ENCODE measurements at regions not wholly inside any gene's neighbourhood (a gene's known extent, or its start where the extent isn't known, plus 50 kb on each side); places are given as distances from the start of the nearest gene placed in this dataset.

DNA sequence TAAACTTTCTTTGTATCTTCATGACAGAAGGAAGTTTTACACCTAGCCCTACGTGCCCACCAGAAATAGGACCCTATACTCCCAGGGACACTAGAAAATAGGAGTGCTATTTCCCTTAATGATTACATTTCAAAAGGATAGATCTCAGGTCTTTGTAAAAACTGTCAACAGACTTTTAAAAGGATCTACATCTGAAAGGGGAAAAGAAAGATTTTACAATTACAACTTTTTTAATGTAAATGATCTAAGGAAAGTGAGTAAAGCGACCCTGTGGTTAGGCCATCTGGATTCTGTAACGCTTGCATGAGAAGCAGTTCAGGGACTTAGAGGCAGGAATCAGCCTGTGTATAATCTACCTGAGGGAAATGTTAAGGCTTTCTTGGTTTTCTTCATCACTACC lies 431.8 kb upstream of the MC4R start:
- peak in 1 of 2 experiments; percentile 59 for DNase-seq (ENCODE audit: low read depth in 1 of 2, low spot score in 2 of 2)
- TF ChIP-seq HDAC2 (IDR thresholded peaks at IDR 0.05; ENCODE audit: borderline replicate concordance in 1 of 2, low read depth in 2 of 2, low read length in 2 of 2) (no peak; a peak in 1 of 4 replicates), BCL11A (IDR thresholded peaks at IDR 0.05; ENCODE audit: low read depth in 2 of 2, low read length in 2 of 2) (peak in 1 of 2 experiments; percentile 4), YY1 (IDR thresholded peaks at IDR 0.05; ENCODE audit: low read depth, low read length) (no peak), RXRA (IDR thresholded peaks at IDR 0.05; ENCODE audit: insufficient read depth, low read depth, low read length) (no peak)

More for the DNA sequence above, 431.8 kb upstream of the MC4R start:
- no peak overlapping the region for H4K91ac ChIP-seq (replicated peaks; ENCODE audit: insufficient read length, low read length)
- H2BK12ac ChIP-seq (ENCODE audit: low read depth, low read length) = no peak overlapping the region
- H3K14ac ChIP-seq (ENCODE audit: insufficient read length) = no peak overlapping the region
- CTCF ChIA-PET (ENCODE audit: partially characterized antibody) = no interaction called here
- no peaks in the 10 kb centered on the region for H3K79me1 ChIP-seq (ENCODE audit: low read depth, low read length)
- H3K18ac ChIP-seq (ENCODE audit: extremely low read depth, low read length) = no peak overlapping the region; the same call in 1 of the 2 replicates
- no peak overlapping the region for H4K8ac ChIP-seq (ENCODE audit: extremely low read depth, insufficient read depth, low read length)
- no peak overlapping the region for H2BK120ac ChIP-seq (replicated peaks; ENCODE audit: low read depth, low read length)
- H2AFZ ChIP-seq (ENCODE audit: low read length) = no peak overlapping the region
- FAIRE-seq = peak; percentile 91
- H2BK20ac ChIP-seq (ENCODE audit: low read length) = no peak overlapping the region
- peak overlapping the region in 1 of 4 experiments; percentile 42; a peak in 2 of 8 replicates for H3K4me3 ChIP-seq (ENCODE audit: extremely low read depth in 1 of 4, insufficient read depth in 2 of 4, low read depth in 3 of 4, low read length in 4 of 4)
- no peak overlapping the region for H3K27ac ChIP-seq (ENCODE audit: low read depth, low read length)
- H3K23me2 ChIP-seq (ENCODE audit: low read depth, low read length) = no peaks in the 10 kb centered on the region
- no peak overlapping the region for H2BK5ac ChIP-seq (ENCODE audit: low read depth, low read length)
- peak overlapping the region; percentile 61 to 62; a peak in 3 of 4 replicates for H3K4me2 ChIP-seq (ENCODE audit: insufficient read depth in 1 of 2, low read depth in 2 of 2, low read length in 2 of 2)
- POLR2A ChIA-PET (ENCODE audit: partially characterized antibody) = no interaction called here
- H3K4ac ChIP-seq (replicated peaks; ENCODE audit: insufficient read length, low read depth, low read length) = no peak overlapping the region
- no peaks in the 10 kb centered on the region for H3K36me3 ChIP-seq (ENCODE audit: control insufficient read depth in 2 of 4, insufficient read depth in 4 of 4, low read length in 3 of 4)
- peaks cover 0 to 13% (median 4%) of the 10 kb centered on the region in 4 experiments; a peak in 6 of 7 replicates for H3K4me1 ChIP-seq (replicated peaks in 1 of 4; ENCODE audit: control insufficient read depth in 3 of 4, insufficient read depth in 4 of 4, low read length in 3 of 4)
- H3K9me3 ChIP-seq (ENCODE audit: insufficient read depth in 2 of 2, low read depth in 1 of 2, low read length in 1 of 2) = no peaks in the 10 kb centered on the region
- no peak overlapping the region for H4K5ac ChIP-seq (ENCODE audit: insufficient read length, low read depth, low read length)
- peaks cover 0 to 32% (median 8%) of the 10 kb centered on the region in 4 experiments; a peak in 4 of 7 replicates for H3K27me3 ChIP-seq (replicated peaks in 1 of 4; ENCODE audit: control insufficient read depth in 3 of 4, extremely low read depth in 1 of 4, insufficient read depth in 3 of 4, low read length in 3 of 4)
- no peak overlapping the region for H2AK5ac ChIP-seq (ENCODE audit: low read depth, low read length)
- no peak overlapping the region for H3K56ac ChIP-seq (replicated peaks; ENCODE audit: insufficient read length, low read depth, low read length)
- no peak overlapping the region for H2BK15ac ChIP-seq (ENCODE audit: low read length)
- no peak overlapping the region for H3K9ac ChIP-seq (replicated peaks in 1 of 4; ENCODE audit: extremely low read depth in 1 of 4, low read depth in 3 of 4, low read length in 3 of 4)
- 4% methylated on average over 3 of the region's 3 CpGs; no CpG with 5 or more reads in 1 of the 2 experiments for WGBS, 2 experiments (ENCODE audit: extremely low coverage in 1 of 2, insufficient coverage in 1 of 2, insufficient read length in 1 of 2, insufficient replicate concordance in 2 of 2, low coverage in 1 of 2, low lambda C conversion rate in 2 of 2, missing lambda C conversion rate in 1 of 2)
- no peak overlapping the region for H3K23ac ChIP-seq (ENCODE audit: insufficient read length)
- no peaks in the 10 kb centered on the region for H3K79me2 ChIP-seq (ENCODE audit: control insufficient read depth in 1 of 2, insufficient read depth in 2 of 2, low read length in 2 of 2)
- H4K20me1 ChIP-seq (replicated peaks in 1 of 2; ENCODE audit: control insufficient read depth in 1 of 2, insufficient read depth in 2 of 2, low read length in 2 of 2) = no peaks in the 10 kb centered on the region

Data from H1 (cell line).